Neural progenitor cell (in vitro differentiated cells): ENCODE measurements at regions not wholly inside any gene's neighbourhood (a gene's known extent, or its start where the extent isn't known, plus 50 kb on each side); places are given as distances from the start of the nearest gene placed in this dataset.

Experiments
- DNase-seq: peaks from one replicate; pipeline ENCODE4 v3.0.0-alpha.2; 2016; ENCODE audit warnings: low spot score
- H2AFZ ChIP-seq: fragments of 200-600 bp; sonication (generic); replicated peaks from 2 replicates; pipeline ENCODE4 v1.6.1; 2016; ENCODE audit warnings: antibody characterized with exemption
- H3F3A ChIP-seq: fragments of 200-600 bp; sonication (generic); 2 replicates; pipeline ENCODE4 v1.6.1; 2016; ENCODE audit warnings: antibody characterized with exemption, low read depth
- H3K27ac ChIP-seq: fragments of 200-600 bp; sonication (generic); 2 replicates; pipeline ENCODE4 v1.5.1; 2016; ENCODE audit warnings: mild to moderate bottlenecking
- H3K27me3 ChIP-seq: fragments of 200-600 bp; sonication (generic); 2 replicates; pipeline ENCODE4 v1.6.1; 2016; ENCODE audit warnings: mild to moderate bottlenecking, moderate library complexity
- H3K36me3 ChIP-seq: fragments of 200-600 bp; sonication (generic); 2 replicates; pipeline ENCODE4 v1.5.1; 2016
- H3K4me1 ChIP-seq: fragments of 200-600 bp; sonication (generic); 2 replicates; pipeline ENCODE4 v1.6.1; 2016; ENCODE audit warnings: mixed run types
- H3K4me2 ChIP-seq: fragments of 200-600 bp; sonication (generic); 2 replicates; pipeline ENCODE4 v1.6.1; 2016
- H3K4me3 ChIP-seq: fragments of 200-600 bp; sonication (generic); 2 replicates; pipeline ENCODE4 v1.5.1; 2016
- H3K79me2 ChIP-seq: fragments of 200-600 bp; sonication (generic); 2 replicates; pipeline ENCODE4 v1.6.1; 2016; ENCODE audit warnings: low read depth
- H3K9ac ChIP-seq: fragments of 200-600 bp; sonication (generic); 2 replicates; pipeline ENCODE4 v1.6.1; 2016
- H3K9me3 ChIP-seq: fragments of 200-600 bp; sonication (generic); 2 replicates; pipeline ENCODE4 v1.5.1; 2016; ENCODE audit warnings: low read depth
- H4K20me1 ChIP-seq: fragments of 200-600 bp; sonication (generic); 2 replicates; pipeline ENCODE4 v1.6.1; 2016; ENCODE audit warnings: low read depth
- H3K27ac Mint-ChIP-seq: 3 replicates; pipeline ENCODE4 v1.8.0; 2021; ENCODE audit warnings: mixed read lengths
- H3K27me3 Mint-ChIP-seq: 2 replicates; pipeline ENCODE4 v1.8.0; 2022; ENCODE audit warnings: low read depth, mild to moderate bottlenecking, inconsistent platforms, moderate library complexity, mixed read lengths; ENCODE audit not compliant: insufficient read depth
- H3K36me3 Mint-ChIP-seq: 3 replicates; pipeline ENCODE4 v1.8.0; 2021; ENCODE audit warnings: mixed read lengths
- H3K4me1 Mint-ChIP-seq: 3 replicates; pipeline ENCODE4 v1.8.0; 2021; ENCODE audit warnings: mixed read lengths
- H3K4me3 Mint-ChIP-seq: 3 replicates; pipeline ENCODE4 v1.8.0; 2021; ENCODE audit warnings: mild to moderate bottlenecking, moderate library complexity, mixed read lengths
- H3K9me3 Mint-ChIP-seq: 3 replicates; pipeline ENCODE4 v1.8.0; 2020; ENCODE audit warnings: mixed read lengths
- CTCF ChIP-seq: fragments of 200-600 bp; sonication (generic); IDR thresholded peaks from 2 replicates; pipeline ENCODE4 v1.5.1; 2017; ENCODE audit warnings: antibody characterized with exemption, mild to moderate bottlenecking
- EZH2 ChIP-seq: fragments of 200-600 bp; sonication (generic); IDR thresholded peaks from 2 replicates; pipeline ENCODE4 v1.6.1; 2017; ENCODE audit warnings: antibody characterized with exemption, mild to moderate bottlenecking, moderate library complexity
- EZH2phosphoT487 ChIP-seq: fragments of 200-600 bp; sonication (generic); IDR thresholded peaks from 2 replicates; pipeline ENCODE4 v1.6.1; 2017; ENCODE audit warnings: antibody characterized with exemption

- TF ChIP-seq EZH2 (no peak), CTCF (no peak), EZH2phosphoT487 (no peak)
- H3K27ac Mint-ChIP-seq: no peak overlapping the region
- DNase-seq: no peak
- H3K36me3 Mint-ChIP-seq: no peaks in the 10 kb centered on the region
- H4K20me1 ChIP-seq: no peaks in the 10 kb centered on the region
- H3K4me2 ChIP-seq: no peak overlapping the region
- no peaks in the 10 kb centered on the region for H3K9me3 ChIP-seq
- peaks cover 2% of the 10 kb centered on the region for H3K27me3 Mint-ChIP-seq
- H3K36me3 ChIP-seq: no peaks in the 10 kb centered on the region
- no peaks in the 10 kb centered on the region for H3F3A ChIP-seq
- no peaks in the 10 kb centered on the region for H3K79me2 ChIP-seq
- H3K4me1 Mint-ChIP-seq: no peaks in the 10 kb centered on the region
- no peak overlapping the region for H3K27ac ChIP-seq
- H3K9me3 Mint-ChIP-seq: peaks cover 18% of the 10 kb centered on the region
- H3K4me3 ChIP-seq: no peak overlapping the region
- H2AFZ ChIP-seq: no peak overlapping the region
- no peaks in the 10 kb centered on the region for H3K27me3 ChIP-seq
- no peak overlapping the region for H3K4me3 Mint-ChIP-seq
- H3K4me1 ChIP-seq: no peaks in the 10 kb centered on the region
- H3K9ac ChIP-seq: no peak overlapping the region
Measured at GRCh38 chr7:68265258-68265657, 1268.6 kb downstream of the TYW1 start.

GRCh38 chr7:68266004-68266579 is 1269.5 kb downstream of the TYW1 start:
- H2AFZ ChIP-seq: no peak overlapping the region
- H3K27ac Mint-ChIP-seq: no peak overlapping the region
- no peak overlapping the region for H3K4me2 ChIP-seq
- H3K4me3 ChIP-seq: no peak overlapping the region
- no peaks in the 10 kb centered on the region for H3K4me1 Mint-ChIP-seq
- H3K4me3 Mint-ChIP-seq: no peak overlapping the region
- no peak for DNase-seq
- TF ChIP-seq EZH2phosphoT487: no peak
- H3K4me1 ChIP-seq: no peaks in the 10 kb centered on the region
- H3K36me3 Mint-ChIP-seq: no peaks in the 10 kb centered on the region
- H3K27me3 Mint-ChIP-seq: peaks cover 2% of the 10 kb centered on the region
- no peaks in the 10 kb centered on the region for H3K9me3 ChIP-seq
- H3K9me3 Mint-ChIP-seq: peaks cover 18% of the 10 kb centered on the region
- H3F3A ChIP-seq: no peaks in the 10 kb centered on the region
- no peaks in the 10 kb centered on the region for H4K20me1 ChIP-seq
- H3K79me2 ChIP-seq: no peaks in the 10 kb centered on the region
- no peaks in the 10 kb centered on the region for H3K36me3 ChIP-seq
- H3K27me3 ChIP-seq: no peaks in the 10 kb centered on the region
- no peak overlapping the region for H3K27ac ChIP-seq
- H3K9ac ChIP-seq: no peak overlapping the region

GRCh38 chr7:68267486-68267885 is 1270.9 kb downstream of the TYW1 start:
- no peaks in the 10 kb centered on the region for H3K79me2 ChIP-seq
- Mint-ChIP-seq H3K27ac (no peak overlapping the region), H3K36me3 (no peaks in the 10 kb centered on the region), H3K4me3 (no peak overlapping the region), H3K27me3 (peaks cover 2% of the 10 kb centered on the region), H3K4me1 (no peaks in the 10 kb centered on the region), H3K9me3 (peaks cover 18% of the 10 kb centered on the region)
- no peak overlapping the region for H2AFZ ChIP-seq
- no peaks in the 10 kb centered on the region for H3K36me3 ChIP-seq
- DNase-seq: no peak
- no peaks in the 10 kb centered on the region for H3K27me3 ChIP-seq
- TF ChIP-seq CTCF: no peak
- TF ChIP-seq EZH2: no peak
- TF ChIP-seq EZH2phosphoT487: no peak
- no peaks in the 10 kb centered on the region for H3K9me3 ChIP-seq
- no peak overlapping the region for H3K9ac ChIP-seq
- no peaks in the 10 kb centered on the region for H4K20me1 ChIP-seq
- H3K4me2 ChIP-seq: no peak overlapping the region
- no peak overlapping the region for H3K4me3 ChIP-seq
- H3F3A ChIP-seq: no peaks in the 10 kb centered on the region
- no peak overlapping the region for H3K27ac ChIP-seq
- no peaks in the 10 kb centered on the region for H3K4me1 ChIP-seq

GRCh38 chr7:68269405-68269804 is 1272.8 kb downstream of the TYW1 start:
- no peaks in the 10 kb centered on the region for H3K36me3 ChIP-seq
- Mint-ChIP-seq H3K9me3 (peaks cover 15% of the 10 kb centered on the region), H3K4me1 (peaks cover 2% of the 10 kb centered on the region), H3K36me3 (no peaks in the 10 kb centered on the region), H3K4me3 (no peak overlapping the region), H3K27me3 (peaks cover 2% of the 10 kb centered on the region), H3K27ac (no peak overlapping the region)
- no peaks in the 10 kb centered on the region for H3K27me3 ChIP-seq
- H2AFZ ChIP-seq: no peak overlapping the region
- no peak overlapping the region for H3K27ac ChIP-seq
- no peaks in the 10 kb centered on the region for H3K4me1 ChIP-seq
- TF ChIP-seq EZH2phosphoT487 (no peak), EZH2 (no peak), CTCF (no peak)
- H3K4me2 ChIP-seq: no peak overlapping the region
- no peaks in the 10 kb centered on the region for H3K9me3 ChIP-seq
- no peak for DNase-seq
- H3F3A ChIP-seq: no peaks in the 10 kb centered on the region
- H4K20me1 ChIP-seq: no peaks in the 10 kb centered on the region
- no peak overlapping the region for H3K9ac ChIP-seq
- no peak overlapping the region for H3K4me3 ChIP-seq
- no peaks in the 10 kb centered on the region for H3K79me2 ChIP-seq
